Eye (tissue), 1 donor: ENCODE measurements at regions not wholly inside any gene's neighbourhood (a gene's known extent, or its start where the extent isn't known, plus 50 kb on each side); places are given as distances from the start of the nearest gene placed in this dataset.

Experiments used
- DNase-seq: peaks from one replicate; pipeline ENCODE4 v3.0.0-alpha.2; 2015

- no peak for DNase-seq
Measured at GRCh38 chr10:44240584-44241205, 144.2 kb downstream of the CXCL12 start.

GRCh38 chr10:44238212-44238611 lies 146.7 kb downstream of the CXCL12 start:
- DNase-seq: no peak

GRCh38 chr10:44237364-44238049 lies 147.4 kb downstream of the CXCL12 start:
- no peak for DNase-seq

GRCh38 chr10:44235363-44235762 lies 149.5 kb downstream of the CXCL12 start:
- DNase-seq: no peak

GRCh38 chr10:44234483-44234875 lies 150.4 kb downstream of the CXCL12 start:
- peak; percentile 29 for DNase-seq

- peak; percentile 94 for DNase-seq
Measured at GRCh38 chr10:44233561-44234482, 151.1 kb downstream of the CXCL12 start.

GRCh38 chr10:44217274-44217820 lies 167.6 kb downstream of the CXCL12 start:
- no peak for DNase-seq

- no peak for DNase-seq
Measured at GRCh38 chr10:44216073-44216472, 168.8 kb downstream of the CXCL12 start.

GRCh38 chr10:44209811-44210210 lies 175.1 kb downstream of the CXCL12 start:
- DNase-seq: no peak

- DNase-seq: no peak
Measured at GRCh38 chr10:44207160-44207559, 177.7 kb downstream of the CXCL12 start.

- DNase-seq: no peak
Measured at GRCh38 chr10:44206127-44206818, 178.6 kb downstream of the CXCL12 start.

GRCh38 chr10:44205067-44205466 lies 179.8 kb downstream of the CXCL12 start:
- DNase-seq: no peak

- no peak for DNase-seq
Measured at GRCh38 chr10:44203535-44203934, 181.4 kb downstream of the CXCL12 start.

GRCh38 chr10:44202952-44203351 lies 181.9 kb downstream of the CXCL12 start:
- no peak for DNase-seq

- DNase-seq: no peak
Measured at GRCh38 chr10:44201656-44202055, 183.2 kb downstream of the CXCL12 start.

- DNase-seq: no peak
Measured at GRCh38 chr10:44201011-44201410, 183.9 kb downstream of the CXCL12 start.

- DNase-seq: no peak
Measured at GRCh38 chr10:44199991-44200655, 184.8 kb downstream of the CXCL12 start.

GRCh38 chr10:44199267-44199666 lies 185.6 kb downstream of the CXCL12 start:
- DNase-seq: no peak

- no peak for DNase-seq
Measured at GRCh38 chr10:44198780-44199097, 186.2 kb downstream of the CXCL12 start.

GRCh38 chr10:44198096-44198779 lies 186.7 kb downstream of the CXCL12 start:
- no peak for DNase-seq

- DNase-seq: no peak
Measured at GRCh38 chr10:44197646-44198045, 187.3 kb downstream of the CXCL12 start.

GRCh38 chr10:44196336-44196735 lies 188.6 kb downstream of the CXCL12 start:
- DNase-seq: no peak
